ENCODE measurements at regions not wholly inside any gene's neighbourhood (a gene's known extent, or its start where the extent isn't known, plus 50 kb on each side); places are given as distances from the start of the nearest gene placed in this dataset.

DNA sequence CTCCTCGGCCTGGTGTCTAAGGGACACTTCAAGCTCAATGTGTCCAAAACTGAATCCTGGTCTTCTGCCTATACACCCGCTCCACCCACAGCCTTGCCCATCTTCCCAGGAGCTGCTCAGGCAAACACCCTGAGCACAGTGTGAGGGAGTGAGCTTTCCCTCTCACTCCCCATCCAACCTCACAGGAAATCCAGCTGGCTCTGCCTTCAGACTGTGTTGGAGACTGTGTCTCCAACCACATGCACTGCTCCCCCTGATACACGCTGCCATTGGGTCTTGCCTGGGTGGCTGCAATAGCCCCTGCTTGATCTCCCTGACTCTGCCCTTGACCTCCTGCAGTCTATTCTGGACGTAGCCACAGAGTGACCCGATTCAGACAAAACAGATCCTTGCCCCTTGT lies 319.5 kb upstream of the MSX2 start:
- TF ChIP-seq, protein P1, sequence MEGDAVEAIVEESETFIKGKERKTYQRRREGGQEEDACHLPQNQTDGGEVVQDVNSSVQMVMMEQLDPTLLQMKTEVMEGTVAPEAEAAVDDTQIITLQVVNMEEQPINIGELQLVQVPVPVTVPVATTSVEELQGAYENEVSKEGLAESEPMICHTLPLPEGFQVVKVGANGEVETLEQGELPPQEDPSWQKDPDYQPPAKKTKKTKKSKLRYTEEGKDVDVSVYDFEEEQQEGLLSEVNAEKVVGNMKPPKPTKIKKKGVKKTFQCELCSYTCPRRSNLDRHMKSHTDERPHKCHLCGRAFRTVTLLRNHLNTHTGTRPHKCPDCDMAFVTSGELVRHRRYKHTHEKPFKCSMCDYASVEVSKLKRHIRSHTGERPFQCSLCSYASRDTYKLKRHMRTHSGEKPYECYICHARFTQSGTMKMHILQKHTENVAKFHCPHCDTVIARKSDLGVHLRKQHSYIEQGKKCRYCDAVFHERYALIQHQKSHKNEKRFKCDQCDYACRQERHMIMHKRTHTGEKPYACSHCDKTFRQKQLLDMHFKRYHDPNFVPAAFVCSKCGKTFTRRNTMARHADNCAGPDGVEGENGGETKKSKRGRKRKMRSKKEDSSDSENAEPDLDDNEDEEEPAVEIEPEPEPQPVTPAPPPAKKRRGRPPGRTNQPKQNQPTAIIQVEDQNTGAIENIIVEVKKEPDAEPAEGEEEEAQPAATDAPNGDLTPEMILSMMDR (IDR thresholded peaks at IDR 0.05) = no peak
- DNase-seq (ENCODE audit: low spot score) = no peak
- Histone ChIP-seq H3K27ac (no peak overlapping the region), H3K4me3 (no peak overlapping the region)

DNA sequence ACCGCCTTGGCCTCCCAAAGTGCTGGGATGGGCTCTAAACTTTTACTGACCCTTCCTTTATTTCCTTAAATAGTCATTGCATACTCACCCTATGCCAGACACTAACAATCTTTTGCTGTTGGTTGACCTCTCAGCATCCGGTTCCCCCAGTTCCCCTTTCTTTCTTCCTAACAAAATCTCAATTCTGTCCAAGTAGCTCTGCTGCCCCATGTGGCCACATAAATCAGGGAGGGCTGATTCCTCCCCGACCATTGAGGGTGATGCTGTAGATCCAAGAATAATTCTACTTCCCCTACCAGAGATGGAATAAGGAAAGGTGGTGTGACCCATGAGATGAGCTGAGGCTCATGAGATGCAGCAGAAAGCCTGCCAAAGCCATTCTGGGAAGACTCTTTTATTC lies 315.3 kb upstream of the MSX2 start:
- H3K4me3 ChIP-seq = no peak overlapping the region
- H3K27ac ChIP-seq = no peak overlapping the region
- TF ChIP-seq, protein P1 (IDR thresholded peaks at IDR 0.05) = no peak
- no peak for DNase-seq (ENCODE audit: low spot score)

DNA sequence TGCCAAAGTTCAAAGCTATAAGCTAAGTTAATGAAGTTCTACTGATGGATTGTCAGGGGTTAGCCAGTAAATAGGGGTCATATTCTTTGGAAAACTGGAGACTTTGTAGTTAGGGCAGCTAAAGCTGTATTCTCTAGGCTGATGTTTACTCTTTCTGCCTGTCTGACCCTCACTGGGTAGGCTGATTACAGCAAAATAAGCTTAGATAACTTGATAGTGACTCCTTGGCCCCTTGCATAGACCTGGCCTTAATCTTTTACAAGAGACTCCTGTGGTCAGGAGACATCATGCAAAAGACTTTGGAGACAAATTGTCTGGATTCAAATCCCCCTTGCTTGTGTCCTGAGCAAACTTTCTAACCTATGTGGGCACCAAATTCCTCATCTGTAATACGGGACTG lies 314.4 kb upstream of the MSX2 start:
- no peak overlapping the region for H3K4me3 ChIP-seq
- no peak overlapping the region for H3K27ac ChIP-seq
- TF ChIP-seq, protein P1 (IDR thresholded peaks at IDR 0.05) = no peak
- DNase-seq (ENCODE audit: low spot score) = no peak

DNA sequence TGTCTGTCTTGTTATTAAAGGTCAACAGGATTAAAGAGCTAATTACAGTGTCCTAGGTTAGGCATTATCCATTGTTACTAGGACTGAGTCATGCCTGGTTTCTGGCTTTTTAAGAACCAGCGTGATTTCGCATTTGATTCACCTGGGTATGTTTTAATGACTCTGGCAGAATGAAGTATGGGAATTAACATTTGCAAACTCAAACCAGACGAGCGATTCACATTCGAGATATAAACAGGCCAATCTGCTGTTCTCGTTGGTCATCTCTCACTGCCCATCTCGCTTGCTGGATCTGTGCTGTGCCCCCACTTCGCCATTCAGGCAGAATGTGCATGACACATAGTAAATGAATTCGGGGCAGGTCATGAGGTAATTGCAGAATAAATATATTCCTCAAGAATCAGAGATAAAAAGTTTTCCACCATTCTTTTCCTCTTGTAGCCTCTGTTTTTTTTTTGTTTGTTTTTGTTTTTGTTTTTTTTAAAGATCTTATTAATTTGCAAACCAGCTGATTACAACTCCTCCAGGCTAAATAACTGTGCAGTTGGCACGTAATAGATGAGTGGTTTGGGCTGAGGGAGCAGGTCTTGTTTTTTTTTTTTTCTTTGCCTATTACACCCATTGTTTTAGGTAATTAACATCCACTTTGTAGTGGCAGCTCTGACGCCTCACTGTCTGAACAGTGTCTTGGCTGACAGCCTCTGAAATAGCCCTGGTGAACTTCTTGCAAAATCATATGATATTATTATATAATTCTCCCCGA lies 313.5 kb upstream of the MSX2 start:
- DNase-seq (ENCODE audit: low spot score) = no peak
- Histone ChIP-seq H3K4me3 (no peak overlapping the region), H3K27ac (no peak overlapping the region)
- TF ChIP-seq, protein P1 (IDR thresholded peaks at IDR 0.05) = no peak

DNA sequence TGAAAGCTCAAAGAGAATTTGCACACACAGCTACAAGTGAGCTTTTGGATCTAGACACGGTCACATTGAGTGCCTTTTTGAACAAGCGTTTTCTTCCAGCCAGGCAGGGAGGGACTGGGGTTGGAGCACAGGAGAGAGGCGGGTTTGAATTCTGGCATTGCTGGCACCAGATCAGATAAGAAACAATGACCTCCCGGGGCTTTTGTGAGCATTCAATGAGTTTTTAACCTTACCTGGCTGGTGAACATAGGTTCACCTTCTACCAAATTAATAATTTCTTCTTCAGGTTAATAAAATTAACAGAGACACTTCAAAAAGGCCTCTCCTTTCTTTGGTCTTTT lies 312.9 kb upstream of the MSX2 start:
- no peak for DNase-seq (ENCODE audit: low spot score)
- Histone ChIP-seq H3K4me3 (no peak overlapping the region), H3K27ac (no peak overlapping the region)
- TF ChIP-seq, protein P1 (IDR thresholded peaks at IDR 0.05) = no peak

DNA sequence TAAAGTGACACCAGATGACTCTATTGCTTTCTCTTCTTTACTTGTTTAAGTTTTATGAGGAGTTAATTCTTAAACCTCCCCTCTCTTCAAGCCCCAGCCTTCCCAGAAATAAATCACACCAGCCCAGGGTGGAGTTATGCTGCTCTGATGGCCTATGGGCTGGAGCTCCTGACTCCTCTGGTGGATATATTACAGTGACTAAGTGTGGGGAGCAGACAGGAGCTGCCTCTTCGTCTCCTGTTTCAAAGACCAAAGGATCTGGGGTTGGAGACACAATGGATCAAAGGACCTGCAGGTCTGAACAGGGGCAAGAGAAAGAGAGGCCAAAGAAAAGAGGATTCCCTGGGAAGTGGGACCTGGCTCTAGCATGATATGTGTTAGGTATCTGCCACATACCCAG lies 312.0 kb upstream of the MSX2 start:
- TF ChIP-seq, protein P1 (IDR thresholded peaks at IDR 0.05) = no peak
- no peak overlapping the region for H3K4me3 ChIP-seq
- DNase-seq (ENCODE audit: low spot score) = no peak
- no peak overlapping the region for H3K27ac ChIP-seq

DNA sequence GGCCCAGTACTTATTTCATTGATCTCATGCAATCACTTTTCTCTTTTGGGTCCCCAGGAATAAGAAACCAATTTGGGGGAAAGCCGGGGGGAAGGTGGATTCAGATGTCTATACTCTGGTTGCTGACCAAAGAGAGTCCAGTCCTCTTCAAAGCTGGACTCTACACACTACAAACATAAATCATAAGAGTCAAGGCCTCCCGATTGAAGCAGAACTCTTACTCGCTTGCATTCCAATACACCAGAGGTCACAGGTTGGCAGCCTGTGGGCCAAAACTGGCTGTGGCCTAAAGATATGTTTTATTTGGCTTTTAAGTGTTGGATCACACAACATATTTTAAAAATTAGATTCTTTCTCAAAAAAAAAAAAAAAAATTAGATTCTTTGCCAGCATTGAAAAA lies 311.4 kb upstream of the MSX2 start:
- no peak for DNase-seq (ENCODE audit: low spot score)
- Histone ChIP-seq H3K4me3 (no peak overlapping the region), H3K27ac (no peak overlapping the region)
- TF ChIP-seq, protein P1 (IDR thresholded peaks at IDR 0.05) = no peak

Measured in coronary artery (tissue), 2 donors.